Putamen (tissue), 1 donor: ENCODE measurements at regions not wholly inside any gene's neighbourhood (a gene's known extent, or its start where the extent isn't known, plus 50 kb on each side); places are given as distances from the start of the nearest gene placed in this dataset.

Source experiments
- DNase-seq: peaks from one replicate; pipeline ENCODE4 v3.0.0-alpha.2; 2016; ENCODE audit warnings: low spot score

GRCh38 chr7:36006636-36007229 is 146.3 kb upstream of the EEPD1 start:
- DNase-seq = no peak

GRCh38 chr7:36010656-36011587 is 142.1 kb upstream of the EEPD1 start:
- DNase-seq = no peak

GRCh38 chr7:36011588-36011965 is 141.5 kb upstream of the EEPD1 start:
- DNase-seq = no peak

- no peak for DNase-seq
Observed at GRCh38 chr7:36013246-36014014, 139.6 kb upstream of the EEPD1 start.

- DNase-seq = no peak
Observed at GRCh38 chr7:36014961-36015360, 138.1 kb upstream of the EEPD1 start.

GRCh38 chr7:36015733-36016132 is 137.3 kb upstream of the EEPD1 start:
- DNase-seq = no peak

- DNase-seq = no peak
Observed at GRCh38 chr7:36016648-36017047, 136.4 kb upstream of the EEPD1 start.

GRCh38 chr7:36017111-36017510 is 135.9 kb upstream of the EEPD1 start:
- no peak for DNase-seq

- no peak for DNase-seq
Observed at GRCh38 chr7:36018816-36019484, 134.1 kb upstream of the EEPD1 start.

GRCh38 chr7:36019538-36019937 is 133.5 kb upstream of the EEPD1 start:
- no peak for DNase-seq

GRCh38 chr7:36019980-36020379 is 133.1 kb upstream of the EEPD1 start:
- no peak for DNase-seq

GRCh38 chr7:36021367-36021766 is 131.7 kb upstream of the EEPD1 start:
- DNase-seq = no peak

- peak; percentile 66 for DNase-seq
Observed at GRCh38 chr7:36021917-36022550, 131.0 kb upstream of the EEPD1 start.

GRCh38 chr7:36023033-36023560 is 130.0 kb upstream of the EEPD1 start:
- no peak for DNase-seq

- no peak for DNase-seq
Observed at GRCh38 chr7:36025190-36025589, 127.9 kb upstream of the EEPD1 start.

GRCh38 chr7:36029311-36029710 is 123.7 kb upstream of the EEPD1 start:
- DNase-seq = no peak

GRCh38 chr7:36029853-36030515 is 123.1 kb upstream of the EEPD1 start:
- no peak for DNase-seq

- DNase-seq = peak; percentile 35
Observed at GRCh38 chr7:36032361-36032818, 120.7 kb upstream of the EEPD1 start.

- no peak for DNase-seq
Observed at GRCh38 chr7:36034020-36034419, 119.0 kb upstream of the EEPD1 start.

- no peak for DNase-seq
Observed at GRCh38 chr7:36035186-36035585, 117.9 kb upstream of the EEPD1 start.

- no peak for DNase-seq
Observed at GRCh38 chr7:36036590-36036989, 116.5 kb upstream of the EEPD1 start.
